GM13976 (cell line): ENCODE measurements at regions not wholly inside any gene's neighbourhood (a gene's known extent, or its start where the extent isn't known, plus 50 kb on each side); places are given as distances from the start of the nearest gene placed in this dataset.

ENCODE experiments used
- DNase-seq: peaks from one replicate; pipeline ENCODE4 v3.0.0; 2012; ENCODE audit warnings: low spot score
- CTCF ChIP-seq: IDR thresholded peaks from 2 replicates; pipeline ENCODE4 v1.5.1; 2012; ENCODE audit warnings: borderline replicate concordance, mild to moderate bottlenecking; ENCODE audit not compliant: insufficient read depth; ENCODE audit errors: extremely low read depth, missing control alignments, control extremely low read depth
- in situ Hi-C: fragments of 300-500 bp; cut with MboI; formaldehyde crosslinking; loops from one replicate; pipeline ENCODE4 v1.12.0; 2022; ENCODE audit warnings: low sequenced_read_pairs, mixed read lengths, inconsistent platforms; ENCODE audit not compliant: unreplicated experiment

- no peak for TF ChIP-seq CTCF
- no peak for DNase-seq
- in situ Hi-C loops, result no loop called here
Measured at GRCh38 chr1:60831780-60832179, 250.6 kb upstream of the NFIA start.

- DNase-seq, result no peak
- no peak for TF ChIP-seq CTCF
- in situ Hi-C loops, result no loop called here
Measured at GRCh38 chr1:60828944-60829343, 253.4 kb upstream of the NFIA start.

DNA sequence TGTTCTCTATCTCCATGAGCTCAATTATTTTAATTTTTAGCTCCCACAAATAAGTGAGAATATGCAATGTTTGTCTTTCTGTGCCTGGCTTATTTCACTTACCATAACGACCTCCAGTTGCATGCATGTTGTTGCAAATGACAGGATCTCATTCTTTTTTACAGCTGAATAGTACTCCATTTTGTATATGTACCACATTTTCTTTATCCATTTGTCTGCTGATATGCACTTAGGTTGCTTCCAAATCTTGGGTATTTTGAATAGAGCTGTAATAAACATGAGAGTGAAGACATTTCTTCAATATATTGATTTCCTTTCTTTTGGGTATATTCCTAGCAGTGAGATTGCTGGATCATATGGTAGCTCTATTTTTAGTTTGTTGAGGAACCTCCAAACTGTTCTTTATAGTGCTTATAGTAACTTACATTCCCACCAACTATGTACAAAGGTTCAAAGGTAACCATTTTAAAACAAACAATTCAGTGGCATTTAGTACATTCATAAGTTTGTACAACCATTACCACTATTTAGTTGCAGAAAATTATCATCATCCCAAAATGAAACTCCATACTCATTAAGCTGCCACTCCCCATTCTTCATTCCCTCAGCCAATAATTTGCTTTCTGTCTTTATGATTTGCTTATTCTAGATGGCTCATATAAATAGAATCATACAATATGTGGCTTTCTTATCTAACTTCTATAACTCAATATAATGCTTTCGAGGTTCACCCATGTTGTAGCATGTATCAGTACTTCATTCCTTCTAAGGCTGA, 255.9 kb upstream of the NFIA start:
- in situ Hi-C loops, result no loop called here
- no peak for TF ChIP-seq CTCF
- DNase-seq, result no peak

- TF ChIP-seq CTCF, result no peak
- in situ Hi-C loops, result no loop called here
- no peak for DNase-seq
Measured at GRCh38 chr1:60825593-60825992, 256.8 kb upstream of the NFIA start.

- in situ Hi-C loops, result no loop called here
- DNase-seq, result no peak
- TF ChIP-seq CTCF, result no peak
Measured at GRCh38 chr1:60823151-60823550, 259.2 kb upstream of the NFIA start.

- no peak for TF ChIP-seq CTCF
- no peak for DNase-seq
- in situ Hi-C loops, result no loop called here
Measured at GRCh38 chr1:60822252-60822651, 260.1 kb upstream of the NFIA start.
